ENCODE measurements at regions not wholly inside any gene's neighbourhood (a gene's known extent, or its start where the extent isn't known, plus 50 kb on each side); places are given as distances from the start of the nearest gene placed in this dataset.
"Not testable (repeated sequence)": the region's sequence is repeated elsewhere in the genome, so short reads cannot be mapped to it uniquely, and the experiment has no call there.

DNA sequence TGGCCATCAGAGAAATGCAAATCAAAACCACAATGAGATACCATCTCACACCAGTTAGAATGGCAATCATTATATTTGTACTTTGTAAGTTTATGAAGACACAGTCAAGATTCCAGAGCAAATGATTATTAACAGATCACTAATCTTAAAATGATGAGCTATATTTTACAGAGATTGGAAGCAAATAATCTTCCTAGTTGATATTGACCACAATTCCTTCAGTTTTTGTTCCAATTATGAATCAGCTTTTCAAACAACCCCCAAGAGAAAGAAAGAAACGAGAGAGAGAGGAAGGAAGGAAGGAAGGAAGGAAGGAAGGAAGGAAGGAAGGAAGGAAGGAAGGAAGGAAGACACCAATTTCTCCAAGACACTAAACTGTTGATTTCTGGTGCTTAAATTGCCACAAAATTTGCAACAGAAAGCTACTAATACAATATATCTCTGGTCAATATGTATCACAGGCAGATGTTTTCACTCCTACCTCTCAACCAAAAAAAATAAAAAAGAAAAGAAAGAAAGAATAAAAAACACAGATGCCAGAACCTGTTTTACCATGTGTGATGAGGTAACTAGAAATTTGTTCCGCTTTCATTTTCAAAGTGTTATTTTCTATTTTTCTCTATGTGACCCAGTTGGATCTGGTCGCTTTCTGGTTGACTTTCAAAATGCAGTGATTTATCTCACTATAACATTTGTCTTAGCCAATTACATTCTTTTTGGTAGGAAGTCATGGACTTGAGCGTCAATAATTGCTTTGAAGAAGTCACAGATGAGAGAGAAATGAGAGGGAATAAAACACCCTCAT, 1609.6 kb downstream of the SI start:
- DNase-seq (ENCODE audit: low read depth in 2 of 2), result no peak

DNA sequence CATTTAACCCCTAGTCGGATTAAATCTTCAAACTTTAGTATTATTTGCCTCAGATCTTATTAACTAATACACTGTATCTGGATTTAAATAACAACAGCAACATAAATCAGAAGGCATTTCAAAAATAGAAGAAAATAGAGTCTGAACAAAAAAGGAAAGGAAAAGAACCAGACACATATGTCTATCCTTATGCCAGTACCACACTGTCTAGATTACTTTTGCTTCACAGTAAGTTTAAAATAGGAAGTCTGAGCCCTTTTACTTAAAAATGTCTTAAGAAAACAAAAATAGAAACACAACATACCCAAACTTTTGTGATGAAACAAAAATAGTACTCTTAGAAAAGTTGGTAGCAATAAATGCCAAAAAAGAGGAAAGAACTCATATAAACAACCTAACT, 1615.8 kb downstream of the SI start:
- no peak for DNase-seq (ENCODE audit: low read depth in 2 of 2)

DNA sequence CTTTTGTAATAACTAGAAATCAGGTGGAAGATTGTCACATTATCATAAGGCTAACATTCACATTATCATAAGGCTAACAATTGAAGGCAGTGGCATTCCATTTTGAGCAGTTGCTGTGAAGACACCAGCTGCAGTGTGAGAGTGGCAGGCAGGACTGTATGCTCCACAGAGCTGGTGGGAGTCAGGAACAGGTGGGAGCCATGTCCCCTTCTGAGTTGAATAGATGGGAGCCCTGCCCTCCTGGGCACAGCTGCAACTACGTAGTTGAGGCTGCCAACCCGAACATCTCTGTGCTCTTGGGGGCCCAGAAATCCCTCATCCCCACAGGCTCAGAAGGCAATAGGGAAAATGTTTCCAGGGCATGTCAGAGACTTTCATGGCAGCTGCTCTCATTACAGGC, 1627.6 kb downstream of the SI start:
- DNase-seq (ENCODE audit: low read depth in 2 of 2), result no peak

DNA sequence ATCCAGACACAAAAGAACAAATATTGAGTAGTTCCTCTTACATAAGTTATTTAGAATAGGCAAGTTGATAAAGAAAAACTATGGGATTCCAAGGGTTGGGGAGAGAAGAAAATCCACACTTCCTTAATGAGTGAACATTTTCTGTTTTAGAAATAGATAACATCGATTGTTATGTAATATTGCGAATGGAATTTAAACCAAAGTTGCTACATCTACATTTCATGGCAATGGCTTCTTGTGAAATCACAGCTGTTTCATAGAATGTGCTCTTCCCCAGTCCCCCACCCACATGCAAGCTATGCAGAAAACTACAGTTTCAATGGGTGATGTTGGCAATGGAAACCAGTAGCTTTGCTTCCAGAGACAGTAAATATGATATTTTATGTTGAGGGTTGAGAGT, 1639.5 kb downstream of the SI start:
- no peak for DNase-seq (ENCODE audit: low read depth in 2 of 2)

DNA sequence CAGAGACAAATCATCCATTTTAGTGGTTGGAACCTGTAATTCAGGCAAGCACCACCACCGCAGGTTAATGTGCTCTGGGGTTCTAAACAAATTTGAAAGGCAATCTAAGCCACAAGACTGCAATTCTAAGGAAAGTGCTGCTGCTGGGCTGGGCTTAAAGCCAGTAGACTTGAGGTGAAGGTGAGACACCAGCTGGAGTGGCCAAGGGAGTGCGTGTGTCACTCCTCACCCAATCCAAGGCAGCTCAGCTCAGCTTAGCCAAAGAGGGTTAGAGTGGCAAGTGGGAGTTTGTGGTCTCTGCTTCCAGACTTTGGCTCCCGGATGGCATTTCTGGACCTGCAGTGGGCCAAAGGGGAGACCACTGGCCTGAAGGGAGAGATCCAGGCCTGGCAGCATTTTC, 1655.6 kb downstream of the SI start:
- no peak for DNase-seq (ENCODE audit: low read depth in 2 of 2)

DNA sequence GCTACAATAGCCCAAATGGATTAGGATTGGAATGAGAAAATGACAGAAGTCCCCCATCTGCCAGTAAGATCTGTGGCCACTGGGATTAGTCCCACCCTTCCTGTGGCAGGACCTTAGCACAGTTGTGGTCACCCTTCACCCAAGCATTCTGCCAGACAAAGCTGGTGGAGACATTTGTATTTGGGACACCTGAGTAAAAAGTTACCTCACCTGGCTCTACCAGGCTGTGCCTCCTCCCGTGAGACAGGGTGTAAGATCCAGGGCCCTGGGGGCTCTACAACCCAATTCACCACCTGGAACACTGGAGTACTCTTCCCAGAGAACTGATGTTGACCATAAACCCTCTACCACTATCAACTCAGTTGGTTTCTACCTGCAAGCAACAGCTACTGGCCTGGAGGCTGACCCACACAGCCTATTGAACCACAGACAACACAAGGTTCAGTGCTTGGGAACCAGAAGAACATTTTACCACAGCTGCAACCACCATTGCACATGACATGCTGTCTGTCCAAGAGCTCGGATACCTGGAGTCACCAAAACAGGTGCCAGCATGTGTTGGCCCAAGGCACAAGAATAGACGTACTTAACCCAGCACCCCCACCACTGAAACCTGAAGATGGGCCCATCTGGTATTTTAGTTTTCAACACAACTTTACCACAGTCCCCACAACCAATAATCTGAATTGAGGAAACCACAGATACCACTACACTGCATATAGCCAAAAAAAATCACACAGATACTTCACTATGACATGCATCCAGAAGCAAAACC, 1686.7 kb downstream of the SI start:
- DNase-seq (ENCODE audit: low read depth in 2 of 2), result no peak

DNA sequence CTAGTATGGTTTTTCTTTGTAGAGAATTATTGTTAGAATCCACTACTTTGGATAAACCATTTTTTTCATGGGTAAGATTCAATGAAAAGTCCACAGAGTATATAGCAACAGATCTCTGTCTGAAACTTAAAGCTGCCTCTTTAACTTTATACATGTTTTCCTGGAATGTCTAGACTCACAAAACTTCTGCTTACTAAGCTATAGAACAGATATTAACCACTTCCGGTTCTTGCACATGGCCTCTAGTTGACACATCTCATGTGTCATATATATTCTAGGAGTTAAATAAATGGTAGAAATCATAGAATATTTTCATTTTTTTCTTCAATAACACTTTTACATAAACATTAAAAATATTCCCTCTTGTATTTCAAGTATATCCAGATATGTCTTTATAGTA, 1693.9 kb downstream of the SI start:
- DNase-seq (ENCODE audit: low read depth in 2 of 2), result no peak

DNA sequence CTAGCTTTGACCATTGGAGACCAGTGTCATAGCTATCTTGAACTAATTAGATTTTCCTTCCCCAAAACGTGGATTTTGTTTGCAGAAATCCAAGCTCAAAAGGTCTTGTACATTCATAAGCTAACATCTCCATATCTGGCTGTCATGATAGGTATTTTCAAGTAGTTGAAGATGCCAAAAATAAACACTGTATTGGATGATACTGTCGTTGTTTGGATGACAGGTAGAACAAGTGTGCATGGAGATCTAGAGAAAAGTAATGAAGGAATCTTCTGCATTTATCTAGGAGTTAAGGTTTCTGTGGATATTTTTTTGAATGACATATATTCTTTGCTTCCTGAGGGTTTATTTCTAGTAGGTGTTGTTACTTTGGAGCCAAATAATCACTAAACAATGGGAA, 1696.1 kb downstream of the SI start:
- no peak for DNase-seq (ENCODE audit: low read depth in 2 of 2)

DNA sequence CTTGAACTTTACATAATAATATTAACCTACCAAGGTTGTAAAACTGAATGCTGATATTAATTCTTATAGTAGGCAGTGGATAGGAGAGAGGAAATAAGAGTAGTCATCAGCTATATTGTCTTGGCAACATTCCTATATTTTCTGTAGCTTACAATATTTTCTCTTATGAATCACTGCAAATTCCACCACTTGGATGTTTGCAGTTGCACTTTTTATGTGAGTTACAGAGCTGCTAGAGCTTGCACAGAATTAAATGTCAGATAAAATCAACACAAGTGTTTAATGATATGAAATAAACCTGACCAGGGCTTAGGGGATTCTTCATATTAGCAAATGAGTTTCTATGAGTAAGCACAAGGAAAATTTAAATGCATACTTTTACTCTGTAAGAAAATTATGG, 1710.1 kb downstream of the SI start:
- DNase-seq (ENCODE audit: low read depth in 2 of 2), result no peak

DNA sequence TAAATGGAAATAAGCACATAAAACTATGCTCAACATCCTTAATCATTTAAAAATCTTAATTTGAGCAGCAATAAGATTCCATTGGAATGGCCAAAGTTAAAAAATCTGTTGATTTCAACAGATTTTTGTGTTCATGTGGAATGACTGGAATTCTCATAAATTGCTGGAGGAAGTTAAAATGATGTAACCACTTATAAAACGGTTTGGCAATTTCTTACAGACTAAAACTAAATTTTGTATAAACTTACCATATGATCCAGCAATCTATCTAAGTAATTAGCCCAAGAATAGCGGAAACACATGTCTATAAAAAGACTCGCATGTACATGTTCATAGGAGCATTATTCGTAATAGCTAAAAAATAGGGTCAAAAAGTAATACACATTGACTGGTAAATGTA, 1713.6 kb downstream of the SI start:
- DNase-seq (ENCODE audit: low read depth in 2 of 2), result no peak

DNA sequence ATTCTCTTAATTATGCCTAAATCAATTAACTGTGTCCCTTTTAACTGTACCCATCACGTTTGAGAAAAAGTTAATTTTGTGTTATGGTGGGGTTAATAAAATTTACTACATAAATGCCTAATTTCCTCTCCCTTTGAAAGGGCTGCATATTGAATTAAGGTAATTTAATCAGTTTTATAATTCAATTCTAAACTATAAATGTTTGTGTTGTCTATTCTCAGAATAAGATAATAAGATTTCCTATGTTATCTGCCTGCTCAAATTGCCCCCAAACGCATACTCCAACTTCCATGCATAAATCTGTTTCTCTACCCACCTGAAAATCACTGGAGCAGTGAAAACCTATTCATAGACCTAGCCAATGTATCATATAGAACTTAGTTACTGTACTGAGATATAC, 1716.1 kb downstream of the SI start:
- DNase-seq (ENCODE audit: low read depth in 2 of 2), result no peak

DNA sequence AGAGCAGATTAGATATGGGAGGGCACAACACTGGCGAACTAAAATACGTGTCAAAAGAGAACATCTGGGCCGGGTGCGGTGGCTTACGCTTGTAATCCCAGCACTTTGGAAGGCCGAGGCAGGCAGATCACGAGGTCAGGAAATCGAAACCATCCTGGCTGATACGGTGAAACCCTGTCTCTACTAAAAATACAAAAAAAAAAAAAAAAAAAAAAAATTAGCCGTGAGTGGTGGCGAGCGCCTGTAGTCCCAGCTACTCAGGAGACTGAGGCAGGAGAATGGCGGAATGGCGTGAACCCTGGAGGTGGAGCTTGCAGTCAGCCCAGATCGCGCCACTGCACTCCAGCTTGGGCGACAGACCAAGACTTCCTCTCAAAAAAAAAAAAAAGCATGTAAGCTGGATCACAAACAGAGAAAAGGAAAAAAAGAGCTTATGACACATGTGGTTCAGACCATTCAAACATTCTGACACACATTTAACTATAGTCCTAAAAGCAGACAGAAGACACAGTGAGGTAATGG, 1716.9 kb downstream of the SI start:
- DNase-seq (ENCODE audit: low read depth in 2 of 2), result not testable (repeated sequence)

DNA sequence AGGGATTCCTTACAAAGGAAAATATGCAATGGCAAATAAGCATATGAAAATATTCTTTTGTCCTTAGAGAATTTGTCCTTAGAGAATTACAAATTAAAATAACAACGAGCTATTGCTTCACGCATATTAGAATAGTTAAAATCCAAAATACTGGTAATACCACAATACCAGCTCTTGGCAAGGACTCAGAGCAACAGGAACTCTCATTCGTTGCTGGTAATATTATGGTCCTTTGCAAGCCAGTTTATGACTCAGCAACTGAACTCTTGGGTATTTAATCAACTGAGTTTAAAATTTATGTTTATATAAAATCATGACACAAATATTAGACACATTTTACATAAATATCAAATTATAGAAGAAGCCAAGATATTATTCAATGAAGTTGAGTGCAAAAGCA, 1730.4 kb downstream of the SI start:
- DNase-seq (ENCODE audit: low read depth in 2 of 2), result no peak

DNA sequence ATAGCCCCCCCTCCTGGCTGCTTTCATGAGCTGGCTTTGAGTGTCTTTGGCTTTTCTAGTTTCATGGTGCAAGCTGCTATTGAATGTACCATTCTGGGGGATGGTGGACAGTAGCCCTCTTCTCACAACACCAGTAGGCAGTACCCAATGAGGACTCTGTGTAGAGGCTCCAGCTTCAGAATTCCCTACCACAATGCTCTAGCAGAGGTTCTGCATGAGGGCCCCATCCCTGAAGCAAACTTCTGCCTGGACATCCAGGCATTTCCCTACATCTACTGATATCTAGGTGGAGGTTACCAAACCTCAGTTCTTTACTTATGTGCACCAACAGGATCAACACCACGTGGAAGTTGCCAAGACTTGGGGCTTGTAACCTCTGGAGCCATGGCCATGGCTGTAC, 1742.9 kb downstream of the SI start:
- DNase-seq (ENCODE audit: low read depth in 2 of 2), result no peak

DNA sequence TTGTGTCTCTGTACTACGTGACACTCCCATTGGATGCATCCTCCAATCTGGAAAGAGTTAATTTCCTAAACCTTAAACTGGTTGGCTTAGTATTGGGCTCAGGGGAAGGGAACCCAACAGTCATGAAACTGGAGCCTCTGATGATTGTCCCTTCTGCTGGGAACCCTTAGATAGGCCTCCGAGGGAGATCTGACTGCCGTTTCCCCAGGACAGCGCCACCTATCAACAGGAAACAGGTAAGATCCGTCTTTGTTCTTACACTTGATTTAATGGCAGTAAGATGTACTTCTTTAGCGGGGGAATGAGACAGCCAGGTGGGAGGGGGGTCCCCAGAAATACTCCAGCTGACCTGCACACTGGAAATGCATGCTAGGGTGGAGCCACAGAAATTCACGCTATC, 1749.6 kb downstream of the SI start:
- DNase-seq (ENCODE audit: low read depth in 2 of 2), result no peak

DNA sequence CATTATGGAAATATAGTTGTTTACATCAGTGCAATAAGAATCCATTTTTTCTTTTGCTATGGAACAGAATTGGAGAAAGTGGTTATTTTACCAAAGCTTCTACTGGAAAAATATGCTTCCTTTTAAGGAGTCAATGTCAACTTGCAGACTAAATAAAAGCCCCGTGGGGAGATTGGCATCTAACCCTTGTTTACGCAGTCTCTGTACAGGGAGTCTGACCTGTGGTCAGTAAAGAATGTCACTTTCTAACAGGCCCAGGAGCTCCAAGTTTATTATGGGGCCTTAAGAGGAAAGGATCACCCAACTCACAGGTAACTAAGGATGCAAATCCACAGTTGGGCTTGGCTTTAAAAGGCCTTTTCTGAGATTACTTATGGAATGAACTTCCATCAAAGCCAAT, 1751.2 kb downstream of the SI start:
- DNase-seq (ENCODE audit: low read depth in 2 of 2), result no peak

DNA sequence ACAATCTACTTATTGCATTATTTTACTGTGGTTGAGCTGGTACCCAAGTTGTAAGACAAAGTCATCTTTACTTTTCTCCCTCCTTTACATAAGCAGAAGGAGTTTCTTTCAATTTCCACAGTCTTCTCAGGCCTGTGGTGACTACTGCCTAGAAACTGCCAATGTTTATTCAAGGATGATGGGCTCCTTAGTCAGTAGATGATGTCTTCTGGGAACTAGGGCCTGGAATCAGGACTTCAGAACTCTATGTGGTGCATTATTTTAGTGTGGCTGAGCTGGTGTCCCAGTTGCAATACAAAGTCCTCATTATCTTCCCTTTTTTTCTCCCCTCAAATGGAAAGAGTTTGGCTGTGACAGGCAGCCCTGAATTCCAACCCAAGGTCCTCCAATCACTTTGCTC, 1762.5 kb downstream of the SI start:
- no peak for DNase-seq (ENCODE audit: low read depth in 2 of 2)

DNA sequence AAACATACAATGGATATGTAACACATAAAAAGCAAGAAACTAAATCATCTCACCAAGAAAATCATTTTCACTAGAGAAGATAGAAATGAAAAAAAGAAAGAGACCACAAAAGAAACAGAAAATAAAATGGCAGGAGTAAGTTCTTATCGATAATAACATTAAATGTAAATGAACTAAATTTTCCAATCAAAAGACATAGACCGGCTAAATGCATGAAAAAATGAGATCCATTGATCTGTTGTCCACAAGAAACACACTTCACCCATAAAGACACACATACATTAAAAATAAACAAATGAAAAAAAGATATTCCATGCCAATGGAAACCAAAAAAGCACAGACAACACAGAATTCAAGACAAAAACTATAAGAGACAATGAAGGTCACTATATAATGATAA, 1771.9 kb downstream of the SI start:
- DNase-seq (ENCODE audit: low read depth in 2 of 2), result no peak

DNA sequence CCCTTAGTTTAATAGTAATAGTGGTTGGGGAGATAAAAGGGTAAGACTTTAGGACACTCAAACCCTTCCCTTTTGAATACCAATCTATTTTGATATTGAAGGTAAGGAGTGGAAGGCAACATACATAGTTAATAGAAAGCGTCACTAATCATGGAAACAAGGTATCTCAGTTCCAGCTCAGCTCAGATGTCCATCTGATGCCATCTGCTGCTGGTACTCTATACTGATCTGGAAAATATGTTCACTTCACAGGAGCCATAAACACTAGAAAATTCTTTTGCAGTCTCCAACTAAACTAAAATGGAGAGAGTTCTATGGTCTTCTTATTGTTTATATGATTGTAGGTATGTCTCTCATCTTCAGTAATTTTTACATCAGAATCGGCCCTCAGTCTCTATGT, 1777.1 kb downstream of the OTOL1 start:
- DNase-seq (ENCODE audit: low read depth in 2 of 2), result no peak

DNA sequence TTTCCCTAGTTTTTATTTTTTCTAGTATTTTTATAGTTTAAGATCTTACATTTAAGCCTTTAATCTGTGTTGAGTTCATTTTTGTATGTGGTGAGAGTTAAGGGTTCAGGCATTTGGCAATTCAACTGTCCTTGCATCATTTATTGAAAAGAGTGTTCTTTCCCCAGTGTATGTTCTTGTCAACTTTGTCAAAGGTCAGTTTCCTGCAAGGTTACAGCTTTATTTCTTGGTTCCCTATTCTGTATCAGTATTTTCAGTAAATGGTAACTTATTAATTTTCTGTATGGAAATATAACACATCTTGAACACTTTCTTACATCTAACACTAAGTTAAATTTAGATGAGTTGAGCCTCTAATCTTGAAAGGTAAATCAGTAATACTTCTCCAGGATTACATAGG, 1770.1 kb downstream of the OTOL1 start:
- DNase-seq (ENCODE audit: low read depth in 2 of 2), result no peak

DNA sequence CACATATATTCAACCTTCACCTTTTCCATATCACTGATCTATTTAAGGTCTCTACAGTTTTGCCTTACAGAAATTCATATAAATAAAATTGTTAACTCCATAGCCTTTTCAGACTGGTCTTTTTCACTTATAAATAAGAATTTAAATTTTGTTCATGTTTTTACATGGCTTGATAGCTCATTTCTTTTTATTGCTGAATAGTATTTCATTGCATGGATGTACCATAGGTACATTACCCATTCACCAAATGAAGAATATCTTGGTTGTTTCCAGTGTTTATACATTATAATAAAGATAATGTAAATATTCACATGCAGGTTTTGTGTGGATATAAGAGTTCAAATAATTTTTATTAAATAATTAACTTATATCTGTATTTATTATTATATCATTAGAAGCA, 1765.0 kb downstream of the OTOL1 start:
- no peak for DNase-seq (ENCODE audit: low read depth in 2 of 2)

DNA sequence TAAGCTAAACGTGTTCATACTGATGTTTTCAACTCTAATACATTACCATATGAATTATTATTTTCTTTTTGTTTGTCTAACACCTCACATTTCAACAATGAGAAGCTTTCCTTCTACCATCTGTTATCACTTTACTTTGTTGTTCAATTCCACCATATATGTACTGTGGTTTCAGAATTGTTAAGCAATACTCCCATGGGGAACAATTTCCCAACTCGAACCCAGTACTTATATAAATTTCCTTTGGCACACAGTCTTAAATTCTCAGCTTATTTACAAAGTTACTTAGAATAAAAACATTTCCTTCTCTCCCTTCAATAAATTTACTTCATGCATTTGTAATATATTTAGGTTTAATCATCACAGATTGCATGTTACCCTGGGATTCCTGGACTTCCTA, 1764.4 kb downstream of the OTOL1 start:
- DNase-seq (ENCODE audit: low read depth in 2 of 2), result no peak

DNA sequence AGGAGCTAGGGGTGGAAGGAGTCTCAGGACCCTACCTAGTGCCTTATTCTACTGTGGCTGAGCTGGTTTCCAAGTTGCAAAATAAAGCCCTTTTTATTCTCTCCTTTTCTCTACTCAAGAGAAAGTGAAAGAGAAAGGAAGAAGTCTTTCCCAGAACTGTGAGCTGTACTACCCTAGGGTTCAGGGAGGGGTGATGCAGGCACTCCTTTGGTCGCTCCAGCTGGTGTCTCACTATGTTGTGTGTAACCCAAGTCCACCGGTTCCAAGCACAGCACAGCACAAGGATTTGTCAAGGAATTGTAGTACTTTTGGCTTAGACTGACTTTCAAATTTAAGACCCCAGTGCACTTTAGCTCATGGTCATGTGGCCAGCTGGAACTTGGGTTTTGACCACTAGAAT, 1721.7 kb downstream of the OTOL1 start:
- no peak for DNase-seq (ENCODE audit: low read depth in 2 of 2)

Data from stimulated activated CD4-positive, alpha-beta T cell treated with anti-CD3 and anti-CD28 coated beads, Interleukin-12 subunit alpha, Interleukin-12 subunit beta, amount 100 ng/mL, for 24 hours (primary cell).